ENCODE measurements at regions not wholly inside any gene's neighbourhood (a gene's known extent, or its start where the extent isn't known, plus 50 kb on each side); places are given as distances from the start of the nearest gene placed in this dataset.

DNA sequence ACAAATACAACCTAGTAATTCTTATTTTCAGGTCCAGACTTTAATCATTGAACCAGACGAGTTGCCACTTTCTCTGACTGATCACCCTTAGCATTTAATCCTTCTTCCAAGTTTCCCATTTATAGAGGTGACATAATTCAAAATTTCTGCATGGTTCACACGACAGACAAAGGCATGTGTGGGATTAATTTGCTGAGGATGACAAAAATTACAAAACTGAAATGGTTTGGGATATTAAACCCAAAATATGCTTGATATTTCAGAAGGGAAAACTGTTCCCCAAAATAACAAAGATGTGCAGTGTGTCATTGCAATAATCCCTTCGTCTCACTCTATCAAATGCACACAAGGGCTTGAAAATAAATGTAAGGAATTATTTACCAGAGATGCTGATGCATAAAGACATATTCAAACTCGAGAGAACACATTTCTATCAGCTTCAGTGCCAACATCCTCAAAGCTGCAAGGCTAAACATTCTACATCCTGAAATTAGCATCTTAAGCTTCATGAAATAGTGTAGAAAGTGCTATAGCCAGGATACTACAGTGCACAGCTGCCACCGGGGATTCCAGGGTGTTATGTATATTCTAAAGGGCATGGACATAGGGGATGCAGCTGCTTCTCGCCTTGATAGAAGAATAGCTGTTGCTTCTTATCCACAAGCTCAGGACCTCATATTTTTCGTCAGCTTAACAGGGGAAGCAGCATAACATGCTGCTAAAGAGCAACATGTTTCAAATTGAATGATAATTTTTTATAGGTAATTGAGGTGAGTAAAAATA, 198.7 kb upstream of the SLITRK1 start:
- DNase-seq (no peak), ATAC-seq (replicated peaks in 1 of 4) (no peak)
- no peaks in the 10 kb centered on the region for H3K4me1 Mint-ChIP-seq
- H3K27ac Mint-ChIP-seq, result no peak overlapping the region
- Histone ChIP-seq H3K4me1 (ENCODE audit: control insufficient read depth in 1 of 2, extremely low read depth in 1 of 2, insufficient read depth in 2 of 2, low read length in 2 of 2) (no peaks in the 10 kb centered on the region), H3K9me3 (no peaks in the 10 kb centered on the region), H3K36me3 (ENCODE audit: control insufficient read depth in 2 of 2, extremely low read depth in 1 of 2, insufficient read depth in 1 of 2, low read length in 1 of 2) (no peaks in the 10 kb centered on the region), H3K27ac (ENCODE audit: low read length) (no peak overlapping the region), H3K4me3 (ENCODE audit: control insufficient read depth in 1 of 2, extremely low read depth in 1 of 2, low read length in 1 of 2) (no peak overlapping the region), H3K27me3 (replicated peaks in 1 of 2; ENCODE audit: control insufficient read depth in 2 of 2, extremely low read depth in 1 of 2, insufficient read depth in 2 of 2, low read length in 1 of 2) (no peaks in the 10 kb centered on the region)
- no peaks in the 10 kb centered on the region for H3K27me3 Mint-ChIP-seq
- H3K36me3 Mint-ChIP-seq, result no peaks in the 10 kb centered on the region
- no peak overlapping the region for H3K4me3 Mint-ChIP-seq
- ChIA-PET POLR2A (interaction anchor here in 1 of 2 donors (1.0 kb wide), 1 partner anchor 15 kb away, joined by 3 read pairs; no protein-coding TSS in a partner anchor), CTCF (no interaction called here)
- 76% methylated on average over 2 of the region's 7 CpGs for WGBS (ENCODE audit: insufficient coverage)
- H3K9me3 Mint-ChIP-seq, result no peaks in the 10 kb centered on the region

DNA sequence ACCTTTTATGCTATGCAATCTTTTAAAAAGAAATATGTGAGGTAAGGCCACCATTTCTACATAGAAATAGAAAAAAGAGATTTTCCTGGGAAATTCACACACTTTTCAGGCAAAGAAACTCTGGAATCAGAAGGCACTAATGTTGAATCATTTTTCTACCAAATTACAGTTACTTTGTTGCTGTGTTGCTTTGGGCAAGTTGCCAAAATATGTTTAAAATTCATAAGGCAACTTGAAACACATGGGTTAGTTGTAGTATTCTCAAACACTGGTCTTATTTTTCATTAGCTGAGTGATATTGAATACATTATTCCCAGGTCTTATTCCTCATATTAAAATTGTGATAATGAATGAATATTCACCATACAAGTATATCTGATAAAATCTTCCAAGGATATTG, 195.0 kb upstream of the SLITRK1 start:
- H3K4me3 Mint-ChIP-seq, result no peak overlapping the region
- no peaks in the 10 kb centered on the region for H3K27me3 ChIP-seq (replicated peaks in 1 of 2; ENCODE audit: control insufficient read depth in 2 of 2, extremely low read depth in 1 of 2, insufficient read depth in 2 of 2, low read length in 1 of 2)
- H3K9me3 ChIP-seq, result no peaks in the 10 kb centered on the region
- H3K36me3 Mint-ChIP-seq, result no peaks in the 10 kb centered on the region
- ATAC-seq (replicated peaks in 1 of 4), result no peak
- no peak overlapping the region for H3K27ac Mint-ChIP-seq
- no peaks in the 10 kb centered on the region for H3K27me3 Mint-ChIP-seq
- no peak overlapping the region for H3K27ac ChIP-seq (ENCODE audit: low read length)
- no peak for DNase-seq
- no peak overlapping the region for H3K4me3 ChIP-seq (ENCODE audit: control insufficient read depth in 1 of 2, extremely low read depth in 1 of 2, low read length in 1 of 2)
- CTCF ChIA-PET, result no interaction called here
- H3K4me1 ChIP-seq (ENCODE audit: control insufficient read depth in 1 of 2, extremely low read depth in 1 of 2, insufficient read depth in 2 of 2, low read length in 2 of 2), result no peaks in the 10 kb centered on the region
- H3K36me3 ChIP-seq (ENCODE audit: control insufficient read depth in 2 of 2, extremely low read depth in 1 of 2, insufficient read depth in 1 of 2, low read length in 1 of 2), result no peaks in the 10 kb centered on the region
- POLR2A ChIA-PET, result no interaction called here
- H3K4me1 Mint-ChIP-seq, result no peaks in the 10 kb centered on the region
- H3K9me3 Mint-ChIP-seq, result no peaks in the 10 kb centered on the region

DNA sequence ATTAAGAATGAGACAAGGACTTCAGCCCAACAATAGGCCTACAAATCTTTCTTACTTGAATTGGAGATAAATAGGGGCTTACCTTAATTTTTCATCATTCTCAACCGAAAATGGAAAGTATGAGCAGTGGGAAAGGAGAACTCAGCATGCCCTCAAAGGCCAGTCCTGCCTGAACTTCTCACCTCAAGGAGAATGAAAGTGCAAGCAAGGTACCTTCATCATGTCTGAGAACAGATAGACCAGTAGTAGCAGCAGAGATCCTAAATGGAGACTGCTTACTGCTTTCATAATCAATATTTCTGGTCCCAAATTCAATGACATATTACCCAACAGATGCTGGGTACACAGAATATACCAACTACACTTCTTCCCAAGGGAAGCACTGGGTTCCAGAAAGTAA, 194.0 kb upstream of the SLITRK1 start:
- Mint-ChIP-seq H3K4me1 (no peaks in the 10 kb centered on the region), H3K4me3 (no peak overlapping the region), H3K36me3 (no peaks in the 10 kb centered on the region), H3K27me3 (no peaks in the 10 kb centered on the region), H3K9me3 (no peaks in the 10 kb centered on the region), H3K27ac (no peak overlapping the region)
- no peak for ATAC-seq (replicated peaks in 1 of 4)
- WGBS (ENCODE audit: insufficient coverage), result no CpG with 5 or more reads among the region's 1 CpG
- Histone ChIP-seq H3K4me1 (ENCODE audit: control insufficient read depth in 1 of 2, extremely low read depth in 1 of 2, insufficient read depth in 2 of 2, low read length in 2 of 2) (no peaks in the 10 kb centered on the region), H3K36me3 (ENCODE audit: control insufficient read depth in 2 of 2, extremely low read depth in 1 of 2, insufficient read depth in 1 of 2, low read length in 1 of 2) (no peaks in the 10 kb centered on the region), H3K9me3 (no peaks in the 10 kb centered on the region), H3K27me3 (replicated peaks in 1 of 2; ENCODE audit: control insufficient read depth in 2 of 2, extremely low read depth in 1 of 2, insufficient read depth in 2 of 2, low read length in 1 of 2) (no peaks in the 10 kb centered on the region), H3K4me3 (ENCODE audit: control insufficient read depth in 1 of 2, extremely low read depth in 1 of 2, low read length in 1 of 2) (no peak overlapping the region), H3K27ac (ENCODE audit: low read length) (no peak overlapping the region)
- POLR2A ChIA-PET, result no interaction called here
- no peak for DNase-seq
- CTCF ChIA-PET, result no interaction called here

DNA sequence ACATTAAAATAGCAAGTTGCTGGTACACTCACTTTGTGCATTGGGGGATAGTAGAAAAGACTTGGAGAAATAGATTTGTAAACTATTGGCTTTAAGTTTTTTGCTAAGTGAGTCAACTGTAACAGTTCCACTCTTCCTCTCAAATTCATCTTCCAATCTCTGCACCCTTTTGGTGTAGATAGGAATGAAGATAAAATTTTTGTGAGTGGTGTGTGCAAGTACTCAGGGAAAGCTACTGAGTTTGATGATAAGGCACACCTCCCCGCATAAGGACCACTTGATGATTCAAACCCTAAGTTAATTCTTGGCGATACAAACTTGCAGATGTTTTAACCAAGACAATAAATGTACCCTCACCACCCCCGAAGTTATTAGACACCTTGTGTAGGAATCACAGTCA, 168.3 kb upstream of the SLITRK1 start:
- Mint-ChIP-seq H3K27me3 (no peaks in the 10 kb centered on the region), H3K4me3 (no peak overlapping the region), H3K4me1 (no peaks in the 10 kb centered on the region), H3K36me3 (no peaks in the 10 kb centered on the region), H3K9me3 (no peaks in the 10 kb centered on the region), H3K27ac (no peak overlapping the region)
- no peaks in the 10 kb centered on the region for H3K36me3 ChIP-seq (ENCODE audit: control insufficient read depth in 2 of 2, extremely low read depth in 1 of 2, insufficient read depth in 1 of 2, low read length in 1 of 2)
- ATAC-seq (replicated peaks in 1 of 4) (no peak), DNase-seq (no peak)
- no CpG with 5 or more reads among the region's 3 CpGs for WGBS (ENCODE audit: insufficient coverage)
- H3K4me3 ChIP-seq (ENCODE audit: control insufficient read depth in 1 of 2, extremely low read depth in 1 of 2, low read length in 1 of 2), result no peak overlapping the region
- H3K27ac ChIP-seq (ENCODE audit: low read length), result no peak overlapping the region
- H3K9me3 ChIP-seq, result no peaks in the 10 kb centered on the region
- ChIA-PET CTCF (no interaction called here), POLR2A (no interaction called here)
- no peaks in the 10 kb centered on the region for H3K27me3 ChIP-seq (replicated peaks in 1 of 2; ENCODE audit: control insufficient read depth in 2 of 2, extremely low read depth in 1 of 2, insufficient read depth in 2 of 2, low read length in 1 of 2)
- no peaks in the 10 kb centered on the region for H3K4me1 ChIP-seq (ENCODE audit: control insufficient read depth in 1 of 2, extremely low read depth in 1 of 2, insufficient read depth in 2 of 2, low read length in 2 of 2)

DNA sequence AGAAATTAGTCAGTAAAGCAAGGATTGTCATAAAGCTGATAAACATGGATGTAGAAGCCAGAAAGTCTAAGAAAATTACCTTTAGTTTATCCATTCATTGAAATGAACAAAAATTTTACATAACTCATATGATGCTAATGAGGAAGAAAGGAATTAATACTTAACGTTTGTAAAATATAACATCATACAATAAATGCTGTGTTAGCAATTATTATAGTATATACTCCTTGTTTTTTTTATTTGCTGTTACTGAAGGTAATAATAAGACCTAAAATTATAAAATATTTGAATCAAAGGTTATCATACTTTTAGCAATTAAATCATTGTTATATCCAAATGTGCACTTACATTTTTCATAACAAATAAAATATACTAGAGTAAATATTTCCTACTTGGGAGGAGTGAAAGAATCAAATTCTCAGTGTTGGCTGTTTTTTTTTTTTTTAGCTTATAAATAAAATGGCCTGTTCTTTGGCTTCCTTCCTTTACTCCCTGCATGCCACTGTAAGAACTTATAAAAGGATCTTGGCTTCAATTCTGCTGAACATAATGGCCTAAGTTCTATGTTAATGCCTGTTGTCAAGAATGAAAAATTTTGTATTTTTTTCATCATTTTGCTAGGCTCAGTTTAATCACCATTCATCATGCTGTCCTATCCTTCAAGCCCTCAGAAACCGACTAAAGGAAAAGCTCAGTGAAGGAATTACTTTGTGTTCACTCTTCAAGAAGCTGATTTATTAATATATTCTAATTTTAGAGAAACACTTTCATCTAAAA, 167.4 kb upstream of the SLITRK1 start:
- POLR2A ChIA-PET, result no interaction called here

DNA sequence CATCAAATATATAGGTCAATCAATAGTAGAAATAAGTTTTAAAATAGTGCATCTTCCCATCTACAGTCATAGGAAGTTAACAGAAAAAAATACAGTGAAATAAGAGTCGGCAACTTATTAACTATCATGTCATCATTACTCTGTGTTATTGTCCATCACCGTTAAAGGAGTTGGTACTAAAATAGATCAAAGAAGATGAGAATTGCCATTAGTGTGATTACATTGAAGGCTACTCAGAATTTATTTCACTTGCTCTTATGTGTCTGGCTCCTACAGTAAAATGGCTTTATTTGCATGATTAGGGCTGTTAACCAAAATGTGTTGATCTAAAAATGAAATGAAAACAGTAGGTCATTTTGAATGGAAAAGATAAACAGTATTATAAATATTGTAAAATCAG, 162.5 kb upstream of the SLITRK1 start:
- POLR2A ChIA-PET, result no interaction called here
- Histone ChIP-seq H3K36me3 (ENCODE audit: control insufficient read depth in 2 of 2, extremely low read depth in 1 of 2, insufficient read depth in 1 of 2, low read length in 1 of 2) (no peaks in the 10 kb centered on the region), H3K4me3 (ENCODE audit: control insufficient read depth in 1 of 2, extremely low read depth in 1 of 2, low read length in 1 of 2) (no peak overlapping the region), H3K9me3 (no peaks in the 10 kb centered on the region), H3K4me1 (ENCODE audit: control insufficient read depth in 1 of 2, extremely low read depth in 1 of 2, insufficient read depth in 2 of 2, low read length in 2 of 2) (no peaks in the 10 kb centered on the region), H3K27ac (ENCODE audit: low read length) (no peak overlapping the region), H3K27me3 (replicated peaks in 1 of 2; ENCODE audit: control insufficient read depth in 2 of 2, extremely low read depth in 1 of 2, insufficient read depth in 2 of 2, low read length in 1 of 2) (no peaks in the 10 kb centered on the region)
- Mint-ChIP-seq H3K27ac (no peak overlapping the region), H3K36me3 (no peaks in the 10 kb centered on the region), H3K4me1 (no peaks in the 10 kb centered on the region), H3K4me3 (no peak overlapping the region), H3K27me3 (no peaks in the 10 kb centered on the region), H3K9me3 (no peaks in the 10 kb centered on the region)
- ATAC-seq (replicated peaks in 1 of 4) (no peak), DNase-seq (no peak)
- CTCF ChIA-PET, result no interaction called here
- WGBS (ENCODE audit: insufficient coverage), result no CpG with 5 or more reads among the region's 2 CpGs

More for the DNA sequence above, 167.4 kb upstream of the SLITRK1 start:
- no peak overlapping the region for H3K27ac Mint-ChIP-seq
- H3K9me3 Mint-ChIP-seq, result no peaks in the 10 kb centered on the region
- Histone ChIP-seq H3K36me3 (ENCODE audit: control insufficient read depth in 2 of 2, extremely low read depth in 1 of 2, insufficient read depth in 1 of 2, low read length in 1 of 2) (no peaks in the 10 kb centered on the region), H3K4me3 (ENCODE audit: control insufficient read depth in 1 of 2, extremely low read depth in 1 of 2, low read length in 1 of 2) (no peak overlapping the region), H3K9me3 (no peaks in the 10 kb centered on the region), H3K27me3 (replicated peaks in 1 of 2; ENCODE audit: control insufficient read depth in 2 of 2, extremely low read depth in 1 of 2, insufficient read depth in 2 of 2, low read length in 1 of 2) (no peaks in the 10 kb centered on the region), H3K27ac (ENCODE audit: low read length) (no peak overlapping the region), H3K4me1 (ENCODE audit: control insufficient read depth in 1 of 2, extremely low read depth in 1 of 2, insufficient read depth in 2 of 2, low read length in 2 of 2) (no peaks in the 10 kb centered on the region)
- no peaks in the 10 kb centered on the region for H3K27me3 Mint-ChIP-seq
- no peaks in the 10 kb centered on the region for H3K36me3 Mint-ChIP-seq
- ATAC-seq (replicated peaks in 1 of 4) (no peak), DNase-seq (no peak)
- no CpG with 5 or more reads among the region's 2 CpGs for WGBS (ENCODE audit: insufficient coverage)
- no peaks in the 10 kb centered on the region for H3K4me1 Mint-ChIP-seq
- CTCF ChIA-PET, result no interaction called here
- H3K4me3 Mint-ChIP-seq, result no peak overlapping the region
